BJ (cell line): ENCODE measurements at regions not wholly inside any gene's neighbourhood (a gene's known extent, or its start where the extent isn't known, plus 50 kb on each side); places are given as distances from the start of the nearest gene placed in this dataset.

Experiments
- CTCF ChIA-PET: fragments of 350-600 bp; formaldehyde crosslinking; extraction: SDS; loops from one replicate; lab custom pipeline; 2021; ENCODE audit warnings: antibody characterized with exemption, inconsistent platforms; lab: Yijun Ruan, JAX
- POLR2A ChIA-PET: fragments of 300-600 bp; sonication (Branson Sonifier 250); formaldehyde crosslinking; extraction: SDS; loops from one replicate; lab custom pipeline; 2021; ENCODE audit warnings: antibody characterized with exemption; lab: Charles Lee
- DNase-seq: peaks from one replicate; pipeline ENCODE4 v3.0.0-alpha.2; 2011; ENCODE audit warnings: low read depth
- H3K27me3 ChIP-seq: 2 replicates; pipeline ENCODE4 v1.6.0; 2011; ENCODE audit warnings: low read length; ENCODE audit not compliant: control insufficient read depth, insufficient read depth
- H3K36me3 ChIP-seq: 2 replicates; pipeline ENCODE4 v1.5.1; 2011; ENCODE audit warnings: low read length; ENCODE audit not compliant: control insufficient read depth, insufficient read depth
- H3K4me3 ChIP-seq: 2 replicates; pipeline ENCODE4 v1.5.1; 2011; ENCODE audit warnings: low read depth, mild to moderate bottlenecking, control low read depth, low read length
- TF ChIP-seq, protein P1 (sequence below): IDR thresholded peaks from 2 replicates; pipeline ENCODE4 v1.5.1; 2011; ENCODE audit warnings: low read depth, mild to moderate bottlenecking, control low read depth, inconsistent platforms, low read length, moderate library complexity; ENCODE audit not compliant: insufficient read depth

- Histone ChIP-seq H3K36me3 (no peaks in the 10 kb centered on the region), H3K27me3 (no peaks in the 10 kb centered on the region), H3K4me3 (no peak overlapping the region)
- TF ChIP-seq, protein P1, sequence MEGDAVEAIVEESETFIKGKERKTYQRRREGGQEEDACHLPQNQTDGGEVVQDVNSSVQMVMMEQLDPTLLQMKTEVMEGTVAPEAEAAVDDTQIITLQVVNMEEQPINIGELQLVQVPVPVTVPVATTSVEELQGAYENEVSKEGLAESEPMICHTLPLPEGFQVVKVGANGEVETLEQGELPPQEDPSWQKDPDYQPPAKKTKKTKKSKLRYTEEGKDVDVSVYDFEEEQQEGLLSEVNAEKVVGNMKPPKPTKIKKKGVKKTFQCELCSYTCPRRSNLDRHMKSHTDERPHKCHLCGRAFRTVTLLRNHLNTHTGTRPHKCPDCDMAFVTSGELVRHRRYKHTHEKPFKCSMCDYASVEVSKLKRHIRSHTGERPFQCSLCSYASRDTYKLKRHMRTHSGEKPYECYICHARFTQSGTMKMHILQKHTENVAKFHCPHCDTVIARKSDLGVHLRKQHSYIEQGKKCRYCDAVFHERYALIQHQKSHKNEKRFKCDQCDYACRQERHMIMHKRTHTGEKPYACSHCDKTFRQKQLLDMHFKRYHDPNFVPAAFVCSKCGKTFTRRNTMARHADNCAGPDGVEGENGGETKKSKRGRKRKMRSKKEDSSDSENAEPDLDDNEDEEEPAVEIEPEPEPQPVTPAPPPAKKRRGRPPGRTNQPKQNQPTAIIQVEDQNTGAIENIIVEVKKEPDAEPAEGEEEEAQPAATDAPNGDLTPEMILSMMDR, result no peak
- CTCF ChIA-PET, result no interaction called here
- DNase-seq, result no peak
- POLR2A ChIA-PET, result no interaction called here
Observed at GRCh38 chr18:28863396-28863795, 686.5 kb upstream of the CDH2 start.

- Histone ChIP-seq H3K36me3 (no peaks in the 10 kb centered on the region), H3K27me3 (no peaks in the 10 kb centered on the region), H3K4me3 (no peak overlapping the region)
- TF ChIP-seq, protein P1, result no peak
- CTCF ChIA-PET, result no interaction called here
- POLR2A ChIA-PET, result no interaction called here
- DNase-seq, result no peak
Observed at GRCh38 chr18:28858248-28858647, 681.3 kb upstream of the CDH2 start.

DNA sequence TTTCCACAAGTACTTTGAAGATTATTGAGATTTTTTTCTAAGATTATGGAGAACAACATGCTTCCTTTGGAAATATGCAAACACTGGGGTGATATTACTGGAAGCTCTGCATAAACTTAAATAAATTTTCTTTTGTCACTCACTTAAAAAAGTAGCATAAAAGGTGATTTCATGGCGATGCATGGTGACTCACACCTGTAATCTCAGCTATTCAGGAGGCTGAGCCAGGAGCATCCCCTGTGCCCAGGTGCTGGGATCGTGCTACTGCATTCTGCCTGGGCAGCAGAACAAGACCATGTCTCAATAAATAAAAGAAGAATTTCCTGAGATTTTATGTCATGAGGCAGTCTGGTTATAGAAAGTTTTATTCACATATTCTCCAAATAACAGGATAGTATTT is 679.1 kb upstream of the CDH2 start:
- POLR2A ChIA-PET, result no interaction called here
- Histone ChIP-seq H3K4me3 (no peak overlapping the region), H3K36me3 (no peaks in the 10 kb centered on the region), H3K27me3 (no peaks in the 10 kb centered on the region)
- CTCF ChIA-PET, result no interaction called here
- no peak for DNase-seq
- TF ChIP-seq, protein P1, result no peak

- TF ChIP-seq, protein P1, result no peak
- ChIA-PET POLR2A (no interaction called here), CTCF (no interaction called here)
- no peaks in the 10 kb centered on the region for H3K36me3 ChIP-seq
- DNase-seq, result peak; percentile 11
- no peaks in the 10 kb centered on the region for H3K27me3 ChIP-seq
- H3K4me3 ChIP-seq, result no peak overlapping the region
Observed at GRCh38 chr18:28855524-28855923, 678.6 kb upstream of the CDH2 start.

GRCh38 chr18:28854964-28855363 is 678.0 kb upstream of the CDH2 start:
- ChIA-PET CTCF (interaction anchor here (0.9 kb wide), 1 partner anchor 96 kb away, joined by 3 read pairs; no protein-coding TSS in a partner anchor), POLR2A (no interaction called here)
- no peak for DNase-seq
- H3K4me3 ChIP-seq, result no peak overlapping the region
- H3K27me3 ChIP-seq, result no peaks in the 10 kb centered on the region
- TF ChIP-seq, protein P1, result no peak
- H3K36me3 ChIP-seq, result no peaks in the 10 kb centered on the region
